HUDEP-2 (cell line): ENCODE measurements at regions not wholly inside any gene's neighbourhood (a gene's known extent, or its start where the extent isn't known, plus 50 kb on each side); places are given as distances from the start of the nearest gene placed in this dataset.
A peak's percentile ranks its signal among the peaks of the same experiment; 100 is the strongest.
"Not testable (repeated sequence)": the region's sequence is repeated elsewhere in the genome, so short reads cannot be mapped to it uniquely, and the experiment has no call there.

Experiments used
- DNase-seq, 76 experiments: peaks; one replicate each; lab custom pipeline; 2025; ENCODE audit not compliant: unreplicated experiment in 76 of 76; lab: John Stamatoyannopoulos, UW

- DNase-seq: not testable (repeated sequence)
Measured at GRCh38 chr20:64327223-64327549, 71.6 kb downstream of the PCMTD2 start.

- peak in 20 of 76 experiments; percentile 6 to 33 (median 19) for DNase-seq
Measured at GRCh38 chr20:64327550-64328317, 72.2 kb downstream of the PCMTD2 start.

GRCh38 chr20:64328595-64329250, 73.2 kb downstream of the PCMTD2 start:
- DNase-seq: not testable (repeated sequence)

GRCh38 chr20:64332627-64333026, 77.1 kb downstream of the PCMTD2 start:
- DNase-seq: not testable (repeated sequence)
